ENCODE measurements at regions not wholly inside any gene's neighbourhood (a gene's known extent, or its start where the extent isn't known, plus 50 kb on each side); places are given as distances from the start of the nearest gene placed in this dataset.

GRCh38 chr18:60686142-60686541, 313.6 kb upstream of the MC4R start:
- H3K27me3 ChIP-seq (ENCODE audit: control insufficient read depth, insufficient read depth, low read length): no peaks in the 10 kb centered on the region
- H3K4me1 ChIP-seq (ENCODE audit: control insufficient read depth, extremely low read depth, insufficient read depth, low read length): no peaks in the 10 kb centered on the region
- no peaks in the 10 kb centered on the region for H3K36me3 ChIP-seq (ENCODE audit: control insufficient read depth, insufficient read depth, low read length)
- H3K27ac ChIP-seq (ENCODE audit: insufficient read depth, low read length): no peak overlapping the region
- no peaks in the 10 kb centered on the region for H3K79me2 ChIP-seq (ENCODE audit: control insufficient read depth, insufficient read depth, low read length)
- H2AFZ ChIP-seq (ENCODE audit: low read length): no peak overlapping the region
- H3K4me2 ChIP-seq (ENCODE audit: extremely low read depth, insufficient read depth, low read length): no peak overlapping the region
- no peak overlapping the region for H3K9ac ChIP-seq (ENCODE audit: insufficient read depth, low read length)
- no peaks in the 10 kb centered on the region for H3K9me3 ChIP-seq (ENCODE audit: control insufficient read depth, insufficient read depth, low read depth, low read length)
- no peak for DNase-seq (ENCODE audit: low read depth in 2 of 2)
- H4K20me1 ChIP-seq (ENCODE audit: control insufficient read depth, extremely low read depth, insufficient read depth, low read length): no peaks in the 10 kb centered on the region
- no peak overlapping the region for H3K4me3 ChIP-seq (replicated peaks in 1 of 4; ENCODE audit: control extremely low read depth in 1 of 4, insufficient read depth in 1 of 4, low read depth in 3 of 4, low read length in 4 of 4)
- TF ChIP-seq CTCF (conservative IDR thresholded peaks at IDR 0.05 in 1 of 2, IDR thresholded peaks at IDR 0.05 in 1 of 2; ENCODE audit: low read depth in 1 of 2, low read length in 2 of 2) (no peak), EZH2 (IDR thresholded peaks at IDR 0.05; ENCODE audit: low read length, missing control alignments) (no peak)

GRCh38 chr18:60691061-60691460, 318.5 kb upstream of the MC4R start:
- Histone ChIP-seq H3K27ac (ENCODE audit: insufficient read depth, low read length) (no peak overlapping the region), H3K4me2 (ENCODE audit: extremely low read depth, insufficient read depth, low read length) (no peak overlapping the region), H3K9me3 (ENCODE audit: control insufficient read depth, insufficient read depth, low read depth, low read length) (no peaks in the 10 kb centered on the region), H3K36me3 (ENCODE audit: control insufficient read depth, insufficient read depth, low read length) (no peaks in the 10 kb centered on the region), H3K4me1 (ENCODE audit: control insufficient read depth, extremely low read depth, insufficient read depth, low read length) (no peaks in the 10 kb centered on the region), H3K4me3 (replicated peaks in 1 of 4; ENCODE audit: control extremely low read depth in 1 of 4, insufficient read depth in 1 of 4, low read depth in 3 of 4, low read length in 4 of 4) (no peak overlapping the region), H4K20me1 (ENCODE audit: control insufficient read depth, extremely low read depth, insufficient read depth, low read length) (no peaks in the 10 kb centered on the region), H3K9ac (ENCODE audit: insufficient read depth, low read length) (no peak overlapping the region), H3K79me2 (ENCODE audit: control insufficient read depth, insufficient read depth, low read length) (no peaks in the 10 kb centered on the region), H2AFZ (ENCODE audit: low read length) (no peak overlapping the region), H3K27me3 (ENCODE audit: control insufficient read depth, insufficient read depth, low read length) (no peaks in the 10 kb centered on the region)
- TF ChIP-seq EZH2 (IDR thresholded peaks at IDR 0.05; ENCODE audit: low read length, missing control alignments): no peak
- TF ChIP-seq CTCF (conservative IDR thresholded peaks at IDR 0.05 in 1 of 2, IDR thresholded peaks at IDR 0.05 in 1 of 2; ENCODE audit: low read depth in 1 of 2, low read length in 2 of 2): no peak
- no peak for DNase-seq (ENCODE audit: low read depth in 2 of 2)

- H3K9me3 ChIP-seq (ENCODE audit: control insufficient read depth, insufficient read depth, low read depth, low read length): no peaks in the 10 kb centered on the region
- H2AFZ ChIP-seq (ENCODE audit: low read length): no peak overlapping the region
- peak in 1 of 2 donors; percentile 40 for DNase-seq (ENCODE audit: low read depth in 2 of 2)
- TF ChIP-seq EZH2 (IDR thresholded peaks at IDR 0.05; ENCODE audit: low read length, missing control alignments): no peak
- TF ChIP-seq CTCF (conservative IDR thresholded peaks at IDR 0.05 in 1 of 2, IDR thresholded peaks at IDR 0.05 in 1 of 2; ENCODE audit: low read depth in 1 of 2, low read length in 2 of 2): no peak
- H3K4me1 ChIP-seq (ENCODE audit: control insufficient read depth, extremely low read depth, insufficient read depth, low read length): no peaks in the 10 kb centered on the region
- no peak overlapping the region for H3K4me2 ChIP-seq (ENCODE audit: extremely low read depth, insufficient read depth, low read length)
- H3K27ac ChIP-seq (ENCODE audit: insufficient read depth, low read length): no peak overlapping the region
- H3K9ac ChIP-seq (ENCODE audit: insufficient read depth, low read length): no peak overlapping the region
- H3K79me2 ChIP-seq (ENCODE audit: control insufficient read depth, insufficient read depth, low read length): no peaks in the 10 kb centered on the region
- H3K36me3 ChIP-seq (ENCODE audit: control insufficient read depth, insufficient read depth, low read length): no peaks in the 10 kb centered on the region
- H4K20me1 ChIP-seq (ENCODE audit: control insufficient read depth, extremely low read depth, insufficient read depth, low read length): no peaks in the 10 kb centered on the region
- H3K27me3 ChIP-seq (ENCODE audit: control insufficient read depth, insufficient read depth, low read length): no peaks in the 10 kb centered on the region
- no peak overlapping the region for H3K4me3 ChIP-seq (replicated peaks in 1 of 4; ENCODE audit: control extremely low read depth in 1 of 4, insufficient read depth in 1 of 4, low read depth in 3 of 4, low read length in 4 of 4)
Observed at GRCh38 chr18:60693426-60693825, 320.9 kb upstream of the MC4R start.

All from fibroblast of lung (primary cell).